Panc1 (cell line): ENCODE measurements at regions not wholly inside any gene's neighbourhood (a gene's known extent, or its start where the extent isn't known, plus 50 kb on each side); places are given as distances from the start of the nearest gene placed in this dataset.
"Not testable (repeated sequence)": the region's sequence is repeated elsewhere in the genome, so short reads cannot be mapped to it uniquely, and the experiment has no call there.

Source experiments
- CTCF ChIP-seq: fragments of 450-650 bp; IDR thresholded peaks from 2 replicates; pipeline ENCODE4 v1.5.1; 2017; ENCODE audit warnings: mild to moderate bottlenecking
- POLR2AphosphoS5 ChIP-seq: IDR thresholded peaks from 2 replicates; pipeline ENCODE4 v1.6.1; 2012; ENCODE audit warnings: mild to moderate bottlenecking, low read depth, low read length, moderate library complexity
- SIN3A ChIP-seq: IDR thresholded peaks from 2 replicates; pipeline ENCODE4 v1.6.1; 2012; ENCODE audit warnings: low read depth, mild to moderate bottlenecking, low read length, moderate library complexity, borderline replicate concordance; ENCODE audit not compliant: insufficient read depth

GRCh38 chr3:178219661-178220060 is 316.6 kb upstream of the KCNMB2 start:
- not testable (repeated sequence) for TF ChIP-seq SIN3A, CTCF, POLR2AphosphoS5
